ENCODE measurements at regions not wholly inside any gene's neighbourhood (a gene's known extent, or its start where the extent isn't known, plus 50 kb on each side); places are given as distances from the start of the nearest gene placed in this dataset.
"Not testable (repeated sequence)": the region's sequence is repeated elsewhere in the genome, so short reads cannot be mapped to it uniquely, and the experiment has no call there.

DNA sequence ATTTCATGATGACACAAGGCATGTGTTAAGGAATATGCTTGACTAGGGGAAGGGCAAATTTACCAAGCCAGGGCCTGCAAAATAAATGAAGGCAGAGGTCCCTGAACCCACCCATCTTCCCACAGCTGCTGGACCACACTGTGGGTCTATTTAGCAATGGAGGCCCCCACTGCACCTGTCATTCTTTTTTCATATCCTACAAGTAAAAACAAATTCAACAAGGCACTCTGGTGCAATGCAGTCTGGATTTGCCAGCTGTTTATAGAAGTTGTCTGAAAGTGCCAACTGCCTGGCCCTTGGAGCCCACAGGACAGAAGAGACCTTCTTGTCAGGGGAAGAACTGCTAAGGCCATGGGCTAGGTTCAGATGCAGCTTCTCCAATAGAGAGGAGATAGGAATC is 112.8 kb upstream of the ATL2 start:
- no peak for ATAC-seq

DNA sequence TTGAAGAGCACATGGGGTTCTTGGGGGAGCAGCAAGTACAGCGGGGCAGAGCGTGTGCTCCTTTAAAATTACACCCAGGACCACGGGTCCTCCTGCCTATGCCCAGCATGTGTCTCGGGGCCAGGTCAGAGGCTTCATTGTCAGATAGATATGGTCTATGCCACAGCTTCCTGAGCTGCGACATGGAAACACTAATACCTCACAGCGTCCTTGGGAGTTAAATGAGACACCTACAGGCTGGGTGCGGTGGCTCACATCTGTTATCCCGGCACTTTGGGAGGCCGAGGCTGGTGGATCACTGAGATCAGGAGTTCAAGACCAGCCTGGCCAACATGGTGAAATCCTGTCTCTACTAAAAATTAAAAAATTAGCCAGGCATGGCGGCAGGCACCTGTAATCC is 110.8 kb upstream of the ATL2 start:
- no peaks in the 10 kb centered on the region for H3K36me3 Mint-ChIP-seq
- DNase-seq (ENCODE audit: low spot score in 2 of 2) = no peak
- ATAC-seq = no peak
- H3K9me3 Mint-ChIP-seq = no peaks in the 10 kb centered on the region
- no peak overlapping the region for H3K27ac Mint-ChIP-seq

More for the DNA sequence above, 112.8 kb upstream of the ATL2 start:
- DNase-seq (ENCODE audit: low spot score in 2 of 2) = no peak
- no peaks in the 10 kb centered on the region for H3K36me3 Mint-ChIP-seq
- H3K27ac Mint-ChIP-seq = no peak overlapping the region
- no peaks in the 10 kb centered on the region for H3K9me3 Mint-ChIP-seq

GRCh38 chr2:38486213-38487026 is 109.3 kb upstream of the ATL2 start:
- Mint-ChIP-seq H3K27ac (no peak overlapping the region), H3K36me3 (peaks cover 0 to 5% of the 10 kb centered on the region in 2 donors), H3K9me3 (no peaks in the 10 kb centered on the region)
- DNase-seq (ENCODE audit: low spot score in 2 of 2) = no peak
- ATAC-seq = no peak

- no peak for DNase-seq (ENCODE audit: low spot score in 2 of 2)
- ATAC-seq = no peak
- peaks cover 2 to 3% of the 10 kb centered on the region in 2 donors for H3K9me3 Mint-ChIP-seq
- peaks cover 3 to 12% of the 10 kb centered on the region in 2 donors for H3K36me3 Mint-ChIP-seq
- no peak overlapping the region for H3K27ac Mint-ChIP-seq
Measured at GRCh38 chr2:38485734-38486133, 108.7 kb upstream of the ATL2 start.

DNA sequence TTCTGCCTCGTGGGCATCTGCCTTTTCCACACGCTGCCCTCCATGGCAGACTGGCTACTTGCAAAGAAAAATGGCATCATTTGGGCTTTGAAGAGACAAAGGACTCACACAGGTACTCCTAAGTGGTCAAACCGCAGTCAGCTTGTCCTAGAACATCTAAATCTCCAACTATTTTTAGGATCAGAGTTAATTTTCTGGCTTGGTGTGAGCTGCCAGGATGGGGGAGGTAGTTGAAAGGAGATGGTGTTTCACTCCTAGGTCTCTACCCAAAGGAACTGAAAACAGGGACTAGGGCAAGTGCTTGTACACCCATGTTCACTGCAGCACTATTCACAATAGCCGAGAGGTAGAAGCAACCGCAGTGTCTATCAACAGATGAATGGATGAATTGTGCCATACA is 107.9 kb upstream of the ATL2 start:
- Mint-ChIP-seq H3K9me3 (peaks cover 6% of the 10 kb centered on the region in 2 donors), H3K27ac (no peak overlapping the region)
- ATAC-seq = no peak

DNA sequence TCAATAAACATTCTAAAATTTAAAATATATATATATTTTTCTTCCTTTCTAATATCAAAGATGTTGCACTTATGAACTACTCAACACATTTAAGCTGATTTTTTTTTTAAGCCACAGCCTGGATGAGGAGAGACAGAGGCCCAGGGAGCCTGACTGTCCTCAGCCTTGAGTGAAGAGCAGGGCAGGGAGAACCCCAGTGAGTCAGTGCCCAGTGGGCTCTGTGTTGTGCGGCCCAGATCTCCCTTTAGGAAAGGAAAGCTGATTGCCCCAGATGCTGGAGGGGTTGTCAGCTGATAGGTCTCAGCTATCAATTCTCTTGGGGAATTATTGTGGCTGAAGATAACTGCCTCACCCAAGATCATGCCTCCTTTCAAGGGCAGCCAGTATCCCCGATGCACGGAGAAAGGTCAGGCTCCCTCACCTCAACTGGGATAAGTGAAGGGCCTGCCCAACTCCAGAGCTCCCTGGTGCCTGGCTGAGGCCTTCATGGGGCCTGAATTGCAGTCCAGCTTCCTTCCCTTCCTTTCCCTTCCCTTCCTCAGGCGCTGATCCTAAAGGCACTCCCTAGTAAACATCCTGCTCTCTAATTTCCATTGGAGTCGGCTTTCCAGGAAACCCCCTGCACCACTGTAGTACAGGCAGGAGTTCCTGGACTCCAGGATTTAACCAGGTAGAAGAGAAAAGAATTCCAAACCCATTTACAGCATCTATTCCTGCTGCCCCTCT is 106.9 kb upstream of the ATL2 start:
- Mint-ChIP-seq H3K36me3 (peaks cover 13 to 21% of the 10 kb centered on the region in 2 donors), H3K27ac (no peak overlapping the region), H3K9me3 (peaks cover 6% of the 10 kb centered on the region in 2 donors)
- peak in 1 of 2 donors; percentile 41 for ATAC-seq
- DNase-seq (ENCODE audit: low spot score in 2 of 2) = no peak

More for the DNA sequence above, 107.9 kb upstream of the ATL2 start:
- H3K36me3 Mint-ChIP-seq = peaks cover 11 to 19% of the 10 kb centered on the region in 2 donors
- DNase-seq (ENCODE audit: low spot score in 2 of 2) = no peak

DNA sequence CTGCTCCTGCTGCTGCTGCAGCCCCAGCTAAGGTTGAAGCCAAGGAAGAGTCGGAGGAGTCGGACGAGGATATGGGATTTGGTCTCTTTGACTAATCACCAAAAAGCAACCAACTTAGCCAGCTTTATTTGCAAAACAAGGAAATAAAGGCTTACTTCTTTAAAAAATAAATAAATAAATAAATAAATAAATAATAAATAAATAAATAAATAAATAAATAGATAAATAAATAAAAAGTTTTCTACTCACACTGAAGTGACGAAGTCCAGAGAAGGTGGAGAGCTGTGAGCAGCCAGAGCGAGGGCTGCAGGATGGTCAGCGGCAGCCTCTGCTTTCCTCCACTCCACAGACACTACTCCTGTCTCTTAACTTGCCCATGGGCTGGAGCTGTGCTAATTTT is 105.6 kb upstream of the ATL2 start:
- not testable (repeated sequence) for ATAC-seq; DNase-seq (ENCODE audit: low spot score in 2 of 2); H3K9me3 Mint-ChIP-seq; H3K27ac Mint-ChIP-seq
- H3K36me3 Mint-ChIP-seq = peaks cover 13 to 21% of the 10 kb centered on the region in 2 donors

- Mint-ChIP-seq H3K27ac (no peak overlapping the region), H3K9me3 (peaks cover 6% of the 10 kb centered on the region in 2 donors), H3K36me3 (peaks cover 13 to 21% of the 10 kb centered on the region in 2 donors)
- DNase-seq (ENCODE audit: low spot score in 2 of 2) (no peak), ATAC-seq (no peak)
Measured at GRCh38 chr2:38480617-38481016, 103.5 kb upstream of the ATL2 start.

DNA sequence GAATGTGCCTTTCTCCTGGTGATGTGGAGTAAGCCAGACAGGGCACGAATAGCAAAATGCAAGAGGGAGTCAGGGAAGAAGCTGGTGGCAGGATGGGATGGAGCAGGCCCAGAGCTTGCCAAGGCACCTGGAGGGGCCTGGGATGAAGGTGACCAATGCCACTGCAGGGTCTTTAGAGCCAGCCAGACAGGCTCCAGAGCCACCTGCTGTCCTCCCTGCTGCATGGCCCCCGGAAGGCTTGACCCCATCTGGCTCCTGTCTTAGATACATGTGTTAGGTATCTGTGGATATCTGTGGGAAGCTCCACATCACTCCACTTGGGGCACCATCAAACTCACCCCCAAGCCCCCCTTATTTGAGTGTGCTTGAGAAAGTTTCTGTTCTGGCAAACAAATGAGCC is 99.9 kb upstream of the ATL2 start:
- no peak for DNase-seq (ENCODE audit: low spot score in 2 of 2)
- H3K9me3 Mint-ChIP-seq = peaks cover 6% of the 10 kb centered on the region in 2 donors
- no peak for ATAC-seq
- H3K36me3 Mint-ChIP-seq = peaks cover 13 to 21% of the 10 kb centered on the region in 2 donors
- no peak overlapping the region for H3K27ac Mint-ChIP-seq

- Mint-ChIP-seq H3K27ac (no peak overlapping the region), H3K36me3 (peaks cover 8% of the 10 kb centered on the region in 2 donors), H3K9me3 (peaks cover 1 to 2% of the 10 kb centered on the region in 2 donors)
- DNase-seq (ENCODE audit: low spot score in 2 of 2) = no peak
- ATAC-seq = peak in 1 of 2 donors; percentile 16
Measured at GRCh38 chr2:38475567-38475881, 98.5 kb upstream of the ATL2 start.

- no peaks in the 10 kb centered on the region for H3K9me3 Mint-ChIP-seq
- peak in 1 of 2 donors; percentile 12 for DNase-seq (ENCODE audit: low spot score in 2 of 2)
- peak overlapping the region in 1 of 2 donors; percentile 62 for H3K27ac Mint-ChIP-seq
- peaks cover 2% of the 10 kb centered on the region in 2 donors for H3K36me3 Mint-ChIP-seq
- ATAC-seq = peak; percentile 64 to 88
Measured at GRCh38 chr2:38474715-38475566, 97.9 kb upstream of the ATL2 start.

DNA sequence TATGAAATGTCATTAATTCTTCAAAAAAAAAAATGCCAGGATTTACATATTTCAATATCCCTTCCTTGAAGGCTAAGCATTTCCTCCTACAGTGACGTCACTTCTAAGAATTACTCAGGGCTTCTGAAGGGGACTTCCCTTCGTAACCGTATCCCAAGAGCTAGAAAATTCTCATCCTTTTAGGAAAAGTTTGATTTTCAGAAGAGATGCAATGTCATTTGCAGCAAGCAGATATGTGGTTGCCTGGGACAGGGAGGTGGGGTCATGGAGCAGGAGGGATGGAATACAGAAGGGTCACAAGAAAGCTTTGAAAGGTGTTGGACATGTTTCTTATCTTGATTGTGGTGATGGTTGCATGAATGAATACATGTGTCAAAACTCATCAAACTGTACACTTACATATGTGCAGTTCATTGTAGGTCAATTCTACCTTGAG is 97.0 kb upstream of the ATL2 start:
- Mint-ChIP-seq H3K9me3 (no peaks in the 10 kb centered on the region), H3K36me3 (no peaks in the 10 kb centered on the region), H3K27ac (peak overlapping the region in 1 of 2 donors; percentile 69)
- ATAC-seq (peak; percentile 42 to 70), DNase-seq (ENCODE audit: low spot score in 2 of 2) (no peak)

- DNase-seq (ENCODE audit: low spot score in 2 of 2) = no peak
- Mint-ChIP-seq H3K9me3 (no peaks in the 10 kb centered on the region), H3K36me3 (no peaks in the 10 kb centered on the region), H3K27ac (peak overlapping the region in 1 of 2 donors; percentile 65)
- ATAC-seq = peak; percentile 17 to 52
Measured at GRCh38 chr2:38473333-38474005, 96.4 kb upstream of the ATL2 start.

GRCh38 chr2:38470115-38470514 is 93.0 kb upstream of the ATL2 start:
- Mint-ChIP-seq H3K27ac (no peak overlapping the region), H3K9me3 (no peaks in the 10 kb centered on the region), H3K36me3 (no peaks in the 10 kb centered on the region)
- ATAC-seq = no peak
- DNase-seq (ENCODE audit: low spot score in 2 of 2) = no peak

DNA sequence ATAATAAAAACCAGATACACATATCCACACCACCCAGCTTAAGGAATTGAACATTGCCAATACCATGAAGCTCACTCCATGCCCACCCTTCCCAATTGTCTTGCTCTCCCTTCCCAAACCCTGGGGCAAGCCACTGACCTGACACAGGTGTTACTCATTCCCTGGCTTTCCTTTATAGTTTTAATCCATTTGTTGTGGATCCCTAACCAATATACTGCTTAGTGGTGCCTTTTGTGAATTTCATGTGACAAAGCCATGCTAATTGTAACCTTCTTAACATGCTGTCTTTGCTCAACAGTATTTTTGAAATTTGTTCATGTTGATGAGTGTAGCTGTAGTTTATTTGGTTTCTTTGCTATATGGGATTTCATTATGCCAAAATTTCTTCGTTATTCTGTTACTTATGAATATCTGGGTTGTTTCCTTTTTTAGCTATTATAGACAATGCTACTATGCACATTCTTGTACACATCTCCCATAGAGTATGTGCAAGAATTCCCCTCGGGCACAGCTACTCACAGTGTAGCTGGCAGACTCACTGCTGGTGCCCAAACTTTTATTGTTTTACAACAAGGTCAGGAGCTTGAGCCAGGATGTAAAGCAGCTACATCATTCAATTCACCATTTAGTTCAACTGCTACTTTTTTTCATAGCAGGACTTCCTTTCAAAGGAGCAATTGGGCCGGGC is 90.8 kb upstream of the ATL2 start:
- no peaks in the 10 kb centered on the region for H3K9me3 Mint-ChIP-seq
- ATAC-seq (no peak), DNase-seq (ENCODE audit: low spot score in 2 of 2) (no peak)
- H3K36me3 Mint-ChIP-seq = no peaks in the 10 kb centered on the region
- H3K27ac Mint-ChIP-seq = no peak overlapping the region

Data from activated naive CD4-positive, alpha-beta T cell treated with anti-CD3 and anti-CD28 coated beads, Interleukin-2, amount 50 U/mL, for 72 hours (primary cell).